NAMALWA (cell line): ENCODE measurements at regions not wholly inside any gene's neighbourhood (a gene's known extent, or its start where the extent isn't known, plus 50 kb on each side); places are given as distances from the start of the nearest gene placed in this dataset.
"Not testable (repeated sequence)": the region's sequence is repeated elsewhere in the genome, so short reads cannot be mapped to it uniquely, and the experiment has no call there.

Source experiments
- DNase-seq: peaks from one replicate; pipeline ENCODE4 v3.0.0-alpha.2; 2015; ENCODE audit warnings: low spot score

- not testable (repeated sequence) for DNase-seq
Measured at GRCh38 chr17:77290759-77291558, 150.2 kb downstream of the SEC14L1 start.

- DNase-seq = no peak
Measured at GRCh38 chr17:77291591-77292386, 151.0 kb downstream of the SEC14L1 start.

- no peak for DNase-seq
Measured at GRCh38 chr17:77294761-77295160, 154.0 kb downstream of the SEC14L1 start.

GRCh38 chr17:77295241-77295853 is 154.6 kb downstream of the SEC14L1 start:
- no peak for DNase-seq

- DNase-seq = no peak
Measured at GRCh38 chr17:77296769-77297409, 156.1 kb downstream of the SEC14L1 start.

GRCh38 chr17:77297693-77298666 is 157.2 kb downstream of the SEC14L1 start:
- DNase-seq = no peak

- no peak for DNase-seq
Measured at GRCh38 chr17:77298811-77299210, 158.0 kb downstream of the SEC14L1 start.

- DNase-seq = no peak
Measured at GRCh38 chr17:77299256-77300015, 158.7 kb downstream of the SEC14L1 start.

GRCh38 chr17:77300016-77300686 is 159.4 kb downstream of the SEC14L1 start:
- DNase-seq = no peak

GRCh38 chr17:77301694-77302266 is 161.0 kb downstream of the SEC14L1 start:
- no peak for DNase-seq

GRCh38 chr17:77302682-77303081 is 161.9 kb downstream of the SEC14L1 start:
- DNase-seq = no peak

GRCh38 chr17:77303620-77304019 is 162.9 kb downstream of the SEC14L1 start:
- DNase-seq = no peak

GRCh38 chr17:77304051-77304745 is 163.4 kb downstream of the SEC14L1 start:
- no peak for DNase-seq

GRCh38 chr17:77304746-77305473 is 164.1 kb downstream of the SEC14L1 start:
- no peak for DNase-seq

- no peak for DNase-seq
Measured at GRCh38 chr17:77306048-77306789, 165.4 kb downstream of the SEC14L1 start.

- DNase-seq = no peak
Measured at GRCh38 chr17:77306790-77307478, 166.2 kb downstream of the SEC14L1 start.
